ENCODE measurements at regions not wholly inside any gene's neighbourhood (a gene's known extent, or its start where the extent isn't known, plus 50 kb on each side); places are given as distances from the start of the nearest gene placed in this dataset.

- no peaks in the 10 kb centered on the region for H4K20me1 ChIP-seq (ENCODE audit: insufficient read depth)
- TF ChIP-seq MAX (IDR thresholded peaks at IDR 0.05), result no peak
- no peak for TF ChIP-seq POLR2A (IDR thresholded peaks at IDR 0.05; ENCODE audit: borderline replicate concordance, extremely low read depth, insufficient read depth, insufficient read length)
- no peak for TF ChIP-seq CTCF (IDR thresholded peaks at IDR 0.05 in 2 of 3, conservative IDR thresholded peaks at IDR 0.05 in 1 of 3; ENCODE audit: borderline replicate concordance in 1 of 3, insufficient read depth in 1 of 3, low read depth in 2 of 3, low read length in 2 of 3)
- no peak for TF ChIP-seq ZNF274 (IDR thresholded peaks at IDR 0.05; ENCODE audit: low read depth, low read length)
- no peak for TF ChIP-seq FOSL1 (IDR thresholded peaks at IDR 0.05; ENCODE audit: low read depth)
- no peak for TF ChIP-seq JUND (IDR thresholded peaks at IDR 0.05)
- no peak for TF ChIP-seq ATF3 (IDR thresholded peaks at IDR 0.05)
- TF ChIP-seq EZH2phosphoT487 (IDR thresholded peaks at IDR 0.05; ENCODE audit: borderline replicate concordance), result no peak
- no peak for TF ChIP-seq TCF7L2 (IDR thresholded peaks at IDR 0.05; ENCODE audit: borderline replicate concordance, extremely low read depth, insufficient read depth, insufficient read length)
- no peak for TF ChIP-seq ZBTB33 (IDR thresholded peaks at IDR 0.05; ENCODE audit: extremely low read depth, insufficient replicate concordance, low read length)
- TF ChIP-seq ZFX (IDR thresholded peaks at IDR 0.05), result no peak
- TF ChIP-seq RAD21 (IDR thresholded peaks at IDR 0.05; ENCODE audit: low read depth), result no peak
- no peak for TF ChIP-seq CEBPB (IDR thresholded peaks at IDR 0.05; ENCODE audit: low read depth)
- TF ChIP-seq SRF (IDR thresholded peaks at IDR 0.05; ENCODE audit: low read depth), result no peak
- no peak for TF ChIP-seq EGR1 (IDR thresholded peaks at IDR 0.05; ENCODE audit: low read depth)
- no peak overlapping the region for H3K9ac ChIP-seq (ENCODE audit: low read length)
- RAD21 ChIA-PET (ENCODE audit: low non-redundant PET in 1 of 2, low total read pairs in 2 of 2, uncharacterized antibody in 2 of 2, unreplicated experiment in 2 of 2), result interaction anchor here in 1 of 2 experiments (0.7 kb wide), 1 partner anchor 557 kb away, joined by 3 read pairs; no protein-coding TSS in a partner anchor
- no peaks in the 10 kb centered on the region for H3K4me1 ChIP-seq (ENCODE audit: control insufficient read depth in 1 of 2, insufficient read depth in 2 of 2, low read length in 2 of 2)
- POLR2A ChIA-PET, result no interaction called here
- ATAC-seq, result no peak
- H3K27me3 ChIP-seq (ENCODE audit: insufficient read depth, low read length), result no peaks in the 10 kb centered on the region
- H3K4me2 ChIP-seq (ENCODE audit: low read length), result no peak overlapping the region
- no peaks in the 10 kb centered on the region for H3K36me3 ChIP-seq (ENCODE audit: control insufficient read depth in 1 of 2, insufficient read depth in 2 of 2, low read length in 2 of 2)
- H3K79me2 ChIP-seq (ENCODE audit: insufficient read depth, low read length), result no peaks in the 10 kb centered on the region
- BruUV-seq (replicated peaks), result no TSS peak
- CTCF ChIA-PET, result interaction anchor here (0.7 kb wide), 1 partner anchor 1994 kb away, joined by 3 read pairs; no protein-coding TSS in a partner anchor
- intact Hi-C loops (cut with micrococcal nuclease), result no loop called here
- no peak overlapping the region for H3K4me3 ChIP-seq (replicated peaks in 1 of 2; ENCODE audit: low read depth in 1 of 2, low read length in 2 of 2)
- H2AFZ ChIP-seq (ENCODE audit: low read depth, low read length, poor library complexity, severe bottlenecking), result no peak overlapping the region
- H3K27ac ChIP-seq (ENCODE audit: low read depth, low read length), result no peak overlapping the region
- no peaks in the 10 kb centered on the region; the same call in 1 of the 2 replicates for H3K9me2 ChIP-seq (ENCODE audit: insufficient read depth)
- no peak for DNase-seq (ENCODE audit: low read depth, low spot score)
- no peaks in the 10 kb centered on the region for H3K9me3 ChIP-seq (ENCODE audit: control insufficient read depth in 1 of 2, insufficient read depth in 1 of 2, low read depth in 1 of 2, low read length in 2 of 2)
Observed at GRCh38 chr10:121106611-121107010, 255.4 kb downstream of the WDR11 start.
